Kidney (tissue), 13 donors: ENCODE measurements at regions not wholly inside any gene's neighbourhood (a gene's known extent, or its start where the extent isn't known, plus 50 kb on each side); places are given as distances from the start of the nearest gene placed in this dataset.

ENCODE experiments used
- DNase-seq, 5 donors: peaks; one replicate each; pipeline ENCODE4 v3.0.0-alpha.2; 2013 to 2020
- FAIRE-seq: peaks from 2 replicates; lab custom pipeline; 2012; peaks lifted over from hg19 to GRCh38; lab: Jason Lieb, UNC
- H3K27ac ChIP-seq, 2 donors: one replicate each; pipeline ENCODE4 v1.7.0; 2013; ENCODE audit warnings: low read depth in 2 of 2, low read length in 2 of 2, inconsistent platforms in 1 of 2
- H3K27me3 ChIP-seq: one replicate; pipeline ENCODE4 v1.7.1; 2013; ENCODE audit warnings: low read length, inconsistent platforms; ENCODE audit not compliant: control insufficient read depth, insufficient read depth
- H3K36me3 ChIP-seq, 3 donors: one replicate each; pipeline versions ENCODE4 v1.7.0 to v1.7.1; 2013; ENCODE audit warnings: low read length in 3 of 3, control low read depth in 1 of 3, inconsistent platforms in 1 of 3; ENCODE audit not compliant: insufficient read depth in 3 of 3, control insufficient read depth in 2 of 3
- H3K4me1 ChIP-seq, 3 donors: one replicate each; pipeline versions ENCODE4 v1.7.0 to v1.7.1; 2013; ENCODE audit warnings: low read length in 3 of 3, inconsistent platforms in 1 of 3, low read depth in 1 of 3; ENCODE audit not compliant: control insufficient read depth in 2 of 3, insufficient read depth in 2 of 3
- H3K4me3 ChIP-seq, 3 donors: one replicate each; pipeline versions ENCODE4 v1.7.0 to v1.8.1; 2013; ENCODE audit warnings: low read length in 3 of 3, control low read depth in 1 of 3, inconsistent platforms in 1 of 3
- H3K9ac ChIP-seq, 3 donors: one replicate each; pipeline versions ENCODE4 v1.7.0 to v1.7.1; 2013; ENCODE audit warnings: low read length in 3 of 3, control low read depth in 1 of 3, inconsistent platforms in 1 of 3
- H3K9me3 ChIP-seq, 3 donors: one replicate each; pipeline versions ENCODE4 v1.7.0 to v1.7.1; 2013; ENCODE audit warnings: low read length in 3 of 3, control low read depth in 1 of 3, inconsistent platforms in 1 of 3; ENCODE audit not compliant: control insufficient read depth in 2 of 3, insufficient read depth in 1 of 3
- intact Hi-C: fragments of 100-400 bp; cut with DNase I; formaldehyde crosslinking; loops from one replicate; pipeline ENCODE4 v1.11.1; 2022
- TF ChIP-seq, protein P1 (sequence below): IDR thresholded peaks from 3 replicates; pipeline ENCODE4 v1.5.1; 2012; ENCODE audit warnings: mild to moderate bottlenecking, moderate library complexity, borderline replicate concordance; ENCODE audit not compliant: insufficient read depth; ENCODE audit errors: extremely low read depth
- donor health status: control.
- donor health status: control.
- donor health status: control.
- donor health status: control.
- donor health status: control.
- donor health status: DM: yes; HTN: yes; CAD: no.
- donor health status: Normal renal cell carcinoma (clear cell type).

DNA sequence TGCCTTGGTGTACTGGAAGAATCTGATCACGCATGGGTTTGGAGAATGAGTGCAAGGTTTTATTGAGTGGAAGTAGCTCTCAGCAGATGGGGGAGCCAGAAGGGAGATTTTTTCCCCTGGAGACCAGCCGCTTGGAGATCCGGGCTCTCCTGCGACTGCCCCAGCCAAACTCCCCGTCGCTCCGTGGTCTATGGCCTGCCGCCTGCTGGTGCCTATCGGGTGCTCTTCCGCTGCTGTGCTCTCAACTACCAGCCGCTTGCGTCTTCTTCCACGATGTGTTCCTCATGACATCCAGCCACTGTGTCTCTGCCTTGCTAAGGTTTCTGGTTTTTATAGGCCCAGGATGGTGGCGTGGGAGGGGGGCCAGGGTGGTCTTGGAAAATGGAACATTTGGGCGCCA lies 145.6 kb upstream of the UBASH3B start:
- DNase-seq = no peak
- no peak overlapping the region for H3K4me3 ChIP-seq
- intact Hi-C loops = loop anchor here (10.0 kb wide), 2 partner anchors 295 to 855 kb away; no protein-coding TSS in a partner anchor
- FAIRE-seq = no peak
- H3K27me3 ChIP-seq = no peaks in the 10 kb centered on the region
- no peaks in the 10 kb centered on the region for H3K9me3 ChIP-seq
- TF ChIP-seq, protein P1, sequence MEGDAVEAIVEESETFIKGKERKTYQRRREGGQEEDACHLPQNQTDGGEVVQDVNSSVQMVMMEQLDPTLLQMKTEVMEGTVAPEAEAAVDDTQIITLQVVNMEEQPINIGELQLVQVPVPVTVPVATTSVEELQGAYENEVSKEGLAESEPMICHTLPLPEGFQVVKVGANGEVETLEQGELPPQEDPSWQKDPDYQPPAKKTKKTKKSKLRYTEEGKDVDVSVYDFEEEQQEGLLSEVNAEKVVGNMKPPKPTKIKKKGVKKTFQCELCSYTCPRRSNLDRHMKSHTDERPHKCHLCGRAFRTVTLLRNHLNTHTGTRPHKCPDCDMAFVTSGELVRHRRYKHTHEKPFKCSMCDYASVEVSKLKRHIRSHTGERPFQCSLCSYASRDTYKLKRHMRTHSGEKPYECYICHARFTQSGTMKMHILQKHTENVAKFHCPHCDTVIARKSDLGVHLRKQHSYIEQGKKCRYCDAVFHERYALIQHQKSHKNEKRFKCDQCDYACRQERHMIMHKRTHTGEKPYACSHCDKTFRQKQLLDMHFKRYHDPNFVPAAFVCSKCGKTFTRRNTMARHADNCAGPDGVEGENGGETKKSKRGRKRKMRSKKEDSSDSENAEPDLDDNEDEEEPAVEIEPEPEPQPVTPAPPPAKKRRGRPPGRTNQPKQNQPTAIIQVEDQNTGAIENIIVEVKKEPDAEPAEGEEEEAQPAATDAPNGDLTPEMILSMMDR = no peak
- H3K9ac ChIP-seq = no peak overlapping the region
- H3K36me3 ChIP-seq = no peaks in the 10 kb centered on the region
- H3K4me1 ChIP-seq = no peaks in the 10 kb centered on the region
- no peak overlapping the region for H3K27ac ChIP-seq

DNA sequence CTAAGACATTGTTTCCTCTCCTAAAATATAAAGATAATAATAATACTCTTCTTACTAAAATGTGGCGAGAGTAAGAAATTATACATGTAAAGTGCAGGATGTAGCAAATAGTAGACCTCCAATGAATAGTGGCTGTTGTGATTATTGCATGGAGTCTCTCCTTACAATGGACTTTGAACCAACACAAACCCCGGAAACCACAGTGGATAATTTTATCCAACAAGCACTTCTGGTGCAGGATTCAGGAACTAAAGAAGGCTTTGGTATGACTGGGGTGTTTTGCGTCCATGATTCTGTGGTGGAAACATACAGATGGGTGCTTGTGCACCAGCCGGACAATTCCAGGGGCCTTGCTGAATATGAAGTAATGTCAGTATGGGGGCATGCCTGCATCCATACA lies 146.4 kb upstream of the UBASH3B start:
- no peaks in the 10 kb centered on the region for H3K27me3 ChIP-seq
- FAIRE-seq = no peak
- no peak for DNase-seq
- H3K9me3 ChIP-seq = no peaks in the 10 kb centered on the region
- H3K9ac ChIP-seq = no peak overlapping the region
- H3K4me1 ChIP-seq = no peaks in the 10 kb centered on the region
- H3K36me3 ChIP-seq = no peaks in the 10 kb centered on the region
- intact Hi-C loops = loop anchor here (10.0 kb wide), 2 partner anchors 294 to 854 kb away; no protein-coding TSS in a partner anchor
- no peak overlapping the region for H3K4me3 ChIP-seq
- no peak overlapping the region for H3K27ac ChIP-seq
- TF ChIP-seq, protein P1 = no peak

DNA sequence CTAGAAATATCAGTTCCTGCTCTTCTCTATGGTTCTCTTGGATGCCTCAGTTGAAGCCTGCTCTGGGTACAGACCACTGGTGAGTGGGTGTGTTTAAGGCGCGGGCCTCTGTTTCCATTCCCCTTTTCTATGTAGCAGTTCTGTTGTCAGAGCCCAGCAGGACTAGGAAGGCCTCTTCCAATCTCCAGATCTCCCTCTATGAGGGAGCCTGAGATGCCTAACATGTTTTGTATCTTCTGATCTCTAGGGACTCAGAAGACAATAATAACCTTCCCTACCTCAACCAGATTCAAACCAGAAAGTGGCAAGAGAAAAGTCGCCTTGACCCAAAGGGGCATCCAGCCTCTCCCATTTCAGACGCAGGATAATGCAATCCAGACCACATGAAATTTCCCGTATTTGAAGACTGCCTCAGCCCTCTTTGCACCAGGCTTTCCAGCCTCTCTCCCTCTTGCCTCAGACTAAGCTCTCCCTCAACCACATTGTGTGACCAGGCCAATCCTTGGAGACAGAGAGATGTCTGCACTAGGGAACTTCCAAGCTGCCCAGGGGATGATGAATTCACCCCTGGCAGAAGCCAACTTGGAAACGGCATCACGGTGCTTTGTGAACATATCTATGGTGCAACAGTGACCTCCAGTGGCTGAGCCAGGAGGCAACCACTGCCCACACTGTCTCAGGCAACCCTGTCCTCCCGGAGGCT lies 150.1 kb upstream of the UBASH3B start:
- intact Hi-C loops = loop anchor here (10.0 kb wide), 2 partner anchors 291 to 851 kb away; no protein-coding TSS in a partner anchor
- peak; percentile 70 for FAIRE-seq
- peak; percentile 83 to 89 (median 85) for DNase-seq

More for the DNA sequence above, 150.1 kb upstream of the UBASH3B start:
- H3K4me1 ChIP-seq = no peaks in the 10 kb centered on the region
- H3K27me3 ChIP-seq = no peaks in the 10 kb centered on the region
- H3K9ac ChIP-seq = no peak overlapping the region
- no peak overlapping the region for H3K4me3 ChIP-seq
- H3K27ac ChIP-seq = no peak overlapping the region
- no peaks in the 10 kb centered on the region for H3K9me3 ChIP-seq
- no peaks in the 10 kb centered on the region for H3K36me3 ChIP-seq
- TF ChIP-seq, protein P1 = peak; percentile 93
